ENCODE measurements at regions not wholly inside any gene's neighbourhood (a gene's known extent, or its start where the extent isn't known, plus 50 kb on each side); places are given as distances from the start of the nearest gene placed in this dataset.

- no peaks in the 10 kb centered on the region for H3K36me3 ChIP-seq (replicated peaks in 1 of 2; ENCODE audit: control insufficient read depth in 1 of 2, insufficient read depth in 2 of 2, low read length in 1 of 2)
- no peaks in the 10 kb centered on the region for H3K9me3 ChIP-seq
- H2AFZ ChIP-seq (ENCODE audit: low read depth) = no peak overlapping the region
- no peak overlapping the region for H3K27ac ChIP-seq (ENCODE audit: low read depth in 2 of 2, low read length in 1 of 2)
- H3K9me2 ChIP-seq = no peaks in the 10 kb centered on the region
- H3K79me2 ChIP-seq (ENCODE audit: insufficient read depth) = no peaks in the 10 kb centered on the region
- no peaks in the 10 kb centered on the region for H4K20me1 ChIP-seq (ENCODE audit: insufficient read depth)
- DNase-seq = no peak
- TF ChIP-seq JUND (IDR thresholded peaks at IDR 0.05) = no peak
- TF ChIP-seq FOXM1 (IDR thresholded peaks at IDR 0.05; ENCODE audit: low read depth) = no peak
- no peak for TF ChIP-seq ELF1 (IDR thresholded peaks at IDR 0.05)
- TF ChIP-seq TAF1 (IDR thresholded peaks at IDR 0.05; ENCODE audit: borderline replicate concordance, low read depth, low read length) = no peak
- TF ChIP-seq PBX3 (IDR thresholded peaks at IDR 0.05) = no peak
- TF ChIP-seq NRF1 (IDR thresholded peaks at IDR 0.05; ENCODE audit: low read depth, low read length) = no peak
- no peak for TF ChIP-seq GATA2 (CRISPR knock-in tag; IDR thresholded peaks at IDR 0.05)
- no peak for TF ChIP-seq USF1 (IDR thresholded peaks at IDR 0.05; ENCODE audit: borderline replicate concordance, low read depth)
- TF ChIP-seq, protein P1, sequence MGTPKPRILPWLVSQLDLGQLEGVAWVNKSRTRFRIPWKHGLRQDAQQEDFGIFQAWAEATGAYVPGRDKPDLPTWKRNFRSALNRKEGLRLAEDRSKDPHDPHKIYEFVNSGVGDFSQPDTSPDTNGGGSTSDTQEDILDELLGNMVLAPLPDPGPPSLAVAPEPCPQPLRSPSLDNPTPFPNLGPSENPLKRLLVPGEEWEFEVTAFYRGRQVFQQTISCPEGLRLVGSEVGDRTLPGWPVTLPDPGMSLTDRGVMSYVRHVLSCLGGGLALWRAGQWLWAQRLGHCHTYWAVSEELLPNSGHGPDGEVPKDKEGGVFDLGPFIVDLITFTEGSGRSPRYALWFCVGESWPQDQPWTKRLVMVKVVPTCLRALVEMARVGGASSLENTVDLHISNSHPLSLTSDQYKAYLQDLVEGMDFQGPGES (IDR thresholded peaks at IDR 0.05; ENCODE audit: low read depth, low read length) = no peak
- TF ChIP-seq MXI1 (IDR thresholded peaks at IDR 0.05; ENCODE audit: low read depth, low read length) = no peak
- ChIA-PET CTCF (no interaction called here), POLR2A (no interaction called here)
- H3K4me2 ChIP-seq = no peak overlapping the region
- 29% methylated on average over 1 of the region's 1 CpG for WGBS (ENCODE audit: low lambda C conversion rate)
- no peak overlapping the region for H3K9ac ChIP-seq
- no peaks in the 10 kb centered on the region for H3F3A ChIP-seq (replicated peaks; ENCODE audit: insufficient read depth)
- no peak overlapping the region for H3K4me3 ChIP-seq (ENCODE audit: low read depth in 2 of 2, low read length in 1 of 2)
- no peaks in the 10 kb centered on the region for H3K4me1 ChIP-seq (ENCODE audit: control insufficient read depth in 1 of 2, insufficient read depth in 2 of 2, low read depth in 1 of 2, low read length in 1 of 2)
- no peaks in the 10 kb centered on the region for H3K27me3 ChIP-seq (ENCODE audit: insufficient read depth)
These were observed 185.3 kb upstream of the FBXO33 start for GRCh38 chr14:39617537-39617936.

- no peaks in the 10 kb centered on the region for H3K9me3 ChIP-seq
- ChIA-PET POLR2A (no interaction called here), CTCF (no interaction called here)
- H3K4me2 ChIP-seq = no peak overlapping the region
- no peak overlapping the region for H3K4me3 ChIP-seq (ENCODE audit: low read depth in 2 of 2, low read length in 1 of 2)
- TF ChIP-seq PBX3 (IDR thresholded peaks at IDR 0.05) = no peak
- no peak overlapping the region for H3K27ac ChIP-seq (ENCODE audit: low read depth in 2 of 2, low read length in 1 of 2)
- no peaks in the 10 kb centered on the region for H4K20me1 ChIP-seq (ENCODE audit: insufficient read depth)
- no peak for DNase-seq
- no peaks in the 10 kb centered on the region for H3K27me3 ChIP-seq (ENCODE audit: insufficient read depth)
- no peaks in the 10 kb centered on the region for H3K4me1 ChIP-seq (ENCODE audit: control insufficient read depth in 1 of 2, insufficient read depth in 2 of 2, low read depth in 1 of 2, low read length in 1 of 2)
- no peaks in the 10 kb centered on the region for H3K36me3 ChIP-seq (replicated peaks in 1 of 2; ENCODE audit: control insufficient read depth in 1 of 2, insufficient read depth in 2 of 2, low read length in 1 of 2)
- H2AFZ ChIP-seq (ENCODE audit: low read depth) = no peak overlapping the region
- H3K9me2 ChIP-seq = no peaks in the 10 kb centered on the region
- WGBS (ENCODE audit: low lambda C conversion rate) = 0% methylated on average over 2 of the region's 2 CpGs
- no peaks in the 10 kb centered on the region for H3K79me2 ChIP-seq (ENCODE audit: insufficient read depth)
- H3F3A ChIP-seq (replicated peaks; ENCODE audit: insufficient read depth) = no peaks in the 10 kb centered on the region
- H3K9ac ChIP-seq = no peak overlapping the region
These were observed 183.1 kb upstream of the FBXO33 start for GRCh38 chr14:39615352-39615751.
